Aorta (tissue), 5 donors: ENCODE measurements at regions not wholly inside any gene's neighbourhood (a gene's known extent, or its start where the extent isn't known, plus 50 kb on each side); places are given as distances from the start of the nearest gene placed in this dataset.
"Not testable (repeated sequence)": the region's sequence is repeated elsewhere in the genome, so short reads cannot be mapped to it uniquely, and the experiment has no call there.

Experiments
- ATAC-seq: fragments of 200-7000 bp; cut with Tn5 transposase; one replicate; pipeline ENCODE4 v1.9.1; 2022; ENCODE audit warnings: moderate library complexity; ENCODE audit not compliant: low FRiP score
- DNase-seq, 2 donors: peaks; one replicate each; pipeline ENCODE4 v3.0.0-alpha.2; 2020
- H3K27ac ChIP-seq, 2 donors: one replicate each; pipeline ENCODE4 v1.5.1; 2013; ENCODE audit warnings: low read length in 2 of 2, mild to moderate bottlenecking in 2 of 2, moderate library complexity in 2 of 2, control low read depth in 1 of 2, inconsistent platforms in 1 of 2, low read depth in 1 of 2
- H3K27me3 ChIP-seq, 2 donors: one replicate each; pipeline ENCODE4 v1.6.1; 2013; ENCODE audit warnings: control low read depth in 1 of 2, low read length in 1 of 2, mild to moderate bottlenecking in 1 of 2, moderate library complexity in 1 of 2; ENCODE audit not compliant: insufficient read depth in 2 of 2, control insufficient read depth in 1 of 2
- H3K36me3 ChIP-seq, 2 donors: one replicate each; pipeline ENCODE4 v1.6.1; 2013; ENCODE audit warnings: control low read depth in 1 of 2, low read length in 1 of 2, mild to moderate bottlenecking in 1 of 2; ENCODE audit not compliant: insufficient read depth in 2 of 2, control insufficient read depth in 1 of 2
- H3K4me1 ChIP-seq, 2 donors: one replicate each; pipeline ENCODE4 v1.6.1; 2013; ENCODE audit warnings: low read length in 2 of 2, control low read depth in 1 of 2, mild to moderate bottlenecking in 1 of 2, moderate library complexity in 1 of 2; ENCODE audit not compliant: insufficient read depth in 2 of 2, control insufficient read depth in 1 of 2
- H3K4me3 ChIP-seq, 2 donors: one replicate each; pipeline ENCODE4 v1.5.1; 2013; ENCODE audit warnings: low read length in 2 of 2, control low read depth in 1 of 2, mild to moderate bottlenecking in 1 of 2
- H3K9me3 ChIP-seq: one replicate; pipeline ENCODE4 v1.6.1; 2013; ENCODE audit warnings: mild to moderate bottlenecking, low read length; ENCODE audit not compliant: control insufficient read depth
- WGBS, 2 donors: extraction: QIAGEN DNeasy Blood & Tissue Kit; methylation state at CpG; one replicate each; pipeline ENCODE4 v1.1.7; 2013; 5-methylcytosine and 5-hydroxymethylcytosine counted together
- intact Hi-C, 2 donors: fragments of 100-400 bp; cut with DNase I; formaldehyde crosslinking; loops; one replicate each; pipeline versions ENCODE4 v1.14.2 to v1.15.0; 2022
- donor health status: healthy with polysubstance abuse.
- donor health status: Bipolar disorder and iron deficiency.
- donor health status: DM: no; HTN: no; CAD: no.
- donor health status: DM: no; HTN: no; CAD: no.
- donor health status: DM: yes; HTN: yes; CAD: no.

DNA sequence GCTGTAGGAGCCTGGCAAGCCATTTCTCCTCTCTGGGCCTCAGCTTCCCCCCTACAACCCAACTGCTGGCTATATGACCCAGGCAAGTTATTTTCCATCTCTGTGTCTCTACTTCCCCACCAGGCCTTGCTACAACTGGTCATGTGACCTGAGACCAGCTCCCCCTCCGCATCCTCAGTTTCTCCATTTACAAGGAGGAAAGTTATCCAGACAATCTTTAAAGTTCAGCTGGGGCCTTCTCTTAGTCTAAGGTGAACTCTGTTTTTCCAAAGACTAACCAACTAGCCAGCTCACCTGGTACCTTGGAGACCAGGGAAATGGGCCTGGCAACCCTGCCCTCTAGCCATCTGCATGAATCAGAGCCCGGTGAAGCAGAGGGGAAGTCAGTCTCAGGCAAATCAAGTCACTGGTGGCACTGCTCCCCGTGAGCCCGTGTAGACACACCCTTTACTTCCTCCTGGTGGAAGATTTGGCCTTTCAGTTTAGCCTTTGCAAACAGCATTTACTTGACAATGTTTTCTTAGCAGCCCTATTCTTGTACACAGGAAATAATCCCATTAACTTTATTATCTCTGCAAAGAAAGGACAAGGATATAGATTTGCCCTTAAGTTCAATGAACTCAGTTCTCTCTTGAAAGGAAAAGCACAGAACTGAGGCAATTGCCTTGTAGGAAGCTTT is 157.7 kb downstream of the VEGFA start:
- intact Hi-C loops = no loop called here
- Histone ChIP-seq H3K4me1 (no peaks in the 10 kb centered on the region), H3K9me3 (no peaks in the 10 kb centered on the region), H3K27me3 (no peaks in the 10 kb centered on the region), H3K27ac (no peak overlapping the region), H3K36me3 (no peaks in the 10 kb centered on the region), H3K4me3 (no peak overlapping the region)
- peak; percentile 46 to 50 for DNase-seq
- ATAC-seq = no peak
- 83 to 86% methylated on average over 4 of the region's 4 CpGs for WGBS, 2 donors

DNA sequence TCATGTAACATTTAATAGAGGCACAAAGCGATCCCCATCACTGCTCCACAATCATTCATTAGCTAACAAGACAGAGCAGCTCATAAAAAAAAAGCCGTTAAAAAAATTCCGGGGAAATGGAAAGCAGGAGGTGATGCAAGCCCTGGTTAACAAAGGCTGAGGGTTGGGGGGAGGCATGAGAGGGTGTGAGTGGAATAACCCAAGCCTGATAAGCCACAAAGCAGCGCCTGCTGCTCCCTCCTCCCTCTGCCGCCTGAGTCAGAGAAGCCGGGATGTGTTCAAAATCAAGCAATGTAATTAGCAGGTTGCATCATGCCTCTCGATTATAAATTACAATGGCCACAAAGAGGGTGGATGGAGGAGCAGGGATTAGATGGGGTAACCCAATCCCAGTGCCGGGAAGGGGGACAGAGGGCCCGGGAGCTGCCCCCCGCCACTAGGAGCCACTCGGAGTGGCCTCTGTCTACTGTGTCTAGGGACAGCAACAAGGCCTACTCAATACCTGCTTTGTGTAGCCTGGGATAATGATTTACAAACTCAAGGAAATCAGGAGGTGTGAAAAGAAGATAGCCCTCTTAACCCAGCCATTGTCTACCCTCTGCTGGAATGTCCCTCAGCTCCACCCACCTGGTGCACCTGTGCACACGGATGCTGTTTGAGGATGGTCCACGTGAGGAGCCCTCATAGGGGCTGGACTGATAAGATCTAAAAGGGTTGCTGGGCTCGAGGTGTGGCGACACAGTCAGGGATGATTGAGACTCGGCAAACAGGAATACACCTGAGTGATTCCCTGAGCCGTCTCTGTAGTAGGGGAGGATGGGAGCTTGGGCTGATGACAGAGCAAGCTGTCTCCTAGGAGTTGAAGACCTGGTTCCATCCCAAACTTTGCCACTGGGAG is 156.9 kb downstream of the VEGFA start:
- H3K36me3 ChIP-seq = no peaks in the 10 kb centered on the region
- DNase-seq (peak; percentile 44 to 62), ATAC-seq (peak; percentile 62)
- no peak overlapping the region for H3K4me3 ChIP-seq
- WGBS, 2 donors = 87% methylated on average over 17 of the region's 17 CpGs
- intact Hi-C loops = no loop called here
- no peaks in the 10 kb centered on the region for H3K9me3 ChIP-seq
- no peak overlapping the region for H3K27ac ChIP-seq
- H3K4me1 ChIP-seq = no peaks in the 10 kb centered on the region
- no peaks in the 10 kb centered on the region for H3K27me3 ChIP-seq

DNA sequence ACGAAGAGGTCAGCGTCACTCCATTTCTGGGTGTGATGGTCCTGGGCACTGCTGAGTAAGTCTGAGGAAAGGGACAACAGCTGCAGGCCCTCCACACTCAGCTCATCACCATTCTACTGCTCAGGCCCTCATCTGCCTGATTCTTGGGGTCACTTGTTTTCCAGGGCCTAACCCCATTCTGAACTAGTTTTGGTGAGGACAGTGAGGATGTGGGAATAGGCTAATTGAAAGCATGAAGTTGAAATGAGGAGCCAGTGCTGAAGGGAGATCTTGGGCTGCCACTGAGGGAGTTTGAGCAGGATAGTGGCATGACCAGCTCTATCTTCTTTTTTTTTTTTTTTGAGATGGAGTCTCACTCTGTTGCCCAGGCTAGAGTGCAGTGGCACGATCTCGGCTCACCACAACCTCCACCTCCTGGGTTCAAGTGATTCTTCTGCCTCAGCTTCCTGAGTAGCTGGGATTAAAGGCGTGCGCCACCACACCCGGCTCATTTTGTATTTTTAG is 155.7 kb downstream of the VEGFA start:
- H3K4me1 ChIP-seq, H3K9me3 ChIP-seq, H3K4me3 ChIP-seq, H3K36me3 ChIP-seq, ATAC-seq, H3K27ac ChIP-seq, intact Hi-C loops, H3K27me3 ChIP-seq: not testable (repeated sequence)
- 95 to 98% methylated on average over 7 of the region's 7 CpGs for WGBS, 2 donors
- peak in 1 of 2 donors; percentile 5 for DNase-seq

DNA sequence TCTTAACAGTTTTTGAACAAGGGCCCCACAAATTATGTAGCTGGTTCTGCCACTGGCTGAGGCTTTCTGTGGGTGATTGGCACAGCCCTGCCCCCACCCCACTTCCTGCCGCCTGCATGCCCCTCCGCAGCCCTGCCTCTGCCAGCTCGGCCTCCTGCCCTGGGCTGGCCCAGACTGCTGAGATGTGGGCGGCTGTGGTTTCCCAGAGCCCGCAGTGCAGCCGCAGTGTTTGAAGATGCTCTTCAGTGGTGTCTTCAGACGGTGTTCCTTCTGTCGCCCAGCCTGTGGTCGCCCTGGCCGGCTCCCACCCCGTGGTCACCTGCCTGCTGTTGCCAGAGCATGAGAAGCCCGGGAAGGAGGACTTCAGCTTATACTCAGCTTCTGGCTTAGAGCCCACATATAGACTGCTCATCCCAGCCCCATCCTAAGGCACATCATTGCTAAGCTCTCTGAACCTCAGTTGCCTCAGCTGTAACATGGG is 154.3 kb downstream of the VEGFA start:
- intact Hi-C loops = no loop called here
- ATAC-seq (no peak), DNase-seq (peak; percentile 62)
- Histone ChIP-seq H3K27ac (no peak overlapping the region), H3K4me3 (no peak overlapping the region), H3K4me1 (no peaks in the 10 kb centered on the region), H3K36me3 (no peaks in the 10 kb centered on the region), H3K27me3 (no peaks in the 10 kb centered on the region), H3K9me3 (no peaks in the 10 kb centered on the region)
- 10 to 17% methylated on average over 12 of the region's 12 CpGs for WGBS, 2 donors

DNA sequence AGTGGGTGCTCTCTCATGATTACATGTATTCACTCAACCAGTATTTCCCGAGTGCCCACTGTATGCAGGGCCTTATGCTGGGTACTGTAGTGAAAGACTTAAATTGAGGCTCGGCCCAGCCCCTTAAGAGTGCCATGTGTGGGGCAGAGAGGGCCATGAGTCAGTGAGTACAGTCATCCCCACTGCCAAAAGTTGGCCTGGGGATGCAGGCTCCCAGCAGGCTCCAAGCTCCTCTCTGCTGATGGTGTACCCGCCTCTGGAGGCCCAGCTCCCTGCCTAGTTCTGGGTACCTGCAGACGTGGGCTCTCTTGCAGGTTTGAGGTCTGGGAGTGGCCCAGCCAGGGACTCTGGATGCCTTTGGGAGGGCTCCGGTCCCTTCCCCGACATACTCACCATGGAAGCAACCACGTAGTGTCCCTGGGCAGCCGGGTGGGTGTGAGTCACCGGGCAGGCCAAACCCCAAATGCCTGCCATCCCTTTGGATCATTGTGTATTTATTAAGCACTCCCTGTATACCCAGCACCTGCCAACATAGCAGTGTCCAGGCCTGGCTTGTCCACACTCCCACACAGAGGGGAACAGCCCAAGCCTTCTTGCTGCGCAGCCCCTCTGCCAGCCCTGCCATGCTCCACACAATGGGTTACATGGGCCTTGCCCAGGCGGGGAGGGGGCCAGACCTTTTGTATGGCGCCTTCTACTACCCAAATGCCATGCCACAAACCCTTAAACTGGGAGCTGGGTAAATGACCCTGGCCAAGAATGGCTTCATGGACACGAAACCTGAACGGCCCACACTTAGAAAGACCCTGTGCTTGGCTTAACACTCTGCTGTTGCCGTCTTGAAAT is 153.6 kb downstream of the VEGFA start:
- Histone ChIP-seq H3K36me3 (no peaks in the 10 kb centered on the region), H3K4me1 (no peaks in the 10 kb centered on the region), H3K9me3 (no peaks in the 10 kb centered on the region), H3K27ac (no peak overlapping the region), H3K4me3 (no peak overlapping the region), H3K27me3 (no peaks in the 10 kb centered on the region)
- DNase-seq (peak; percentile 37 to 65), ATAC-seq (no peak)
- WGBS, 2 donors = 74 to 77% methylated on average over 15 of the region's 15 CpGs
- intact Hi-C loops = no loop called here

DNA sequence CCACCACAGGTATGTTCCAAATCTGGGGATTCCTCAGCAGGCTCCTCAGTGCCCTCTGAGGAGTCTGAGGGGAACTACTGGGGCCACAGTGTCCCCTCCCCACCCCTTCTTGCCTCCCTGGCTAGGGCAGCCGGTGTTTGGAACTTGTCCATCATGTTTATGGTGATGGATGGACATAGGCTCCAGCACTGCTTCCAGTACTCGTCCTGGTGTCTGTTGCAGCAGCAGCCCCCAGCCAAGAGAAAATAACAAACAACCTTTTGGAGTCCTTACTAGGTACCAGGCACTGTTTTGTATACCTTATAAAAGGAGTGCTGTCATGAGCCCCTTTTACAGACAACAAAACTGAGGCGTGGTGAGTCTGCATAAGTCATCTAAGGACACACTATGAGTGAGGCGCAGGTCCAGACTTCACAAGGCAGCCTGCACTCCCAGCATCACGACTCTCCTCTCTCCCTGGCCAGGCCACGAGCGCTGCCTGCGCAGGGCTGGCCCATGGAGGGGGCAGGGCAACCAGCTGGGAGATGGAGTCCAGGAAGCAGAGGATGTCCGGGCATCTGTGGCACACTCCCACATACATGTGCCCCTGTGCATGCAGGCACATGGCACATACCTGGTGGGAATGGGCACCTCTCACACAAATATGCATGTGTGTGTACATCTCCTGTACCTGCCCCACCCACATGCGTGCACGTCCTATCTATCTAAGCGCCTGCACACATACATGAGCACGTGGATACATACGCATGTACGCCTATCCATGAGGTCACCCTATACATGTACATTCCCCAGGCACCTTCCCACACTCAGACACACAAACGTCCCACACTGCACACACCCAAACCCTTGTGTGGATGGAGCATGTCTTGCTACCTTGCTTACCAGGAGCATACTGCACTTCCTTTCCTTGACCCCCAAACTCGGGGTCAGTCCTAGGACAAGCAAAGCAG is 152.7 kb downstream of the VEGFA start:
- H3K36me3 ChIP-seq = no peaks in the 10 kb centered on the region
- no peaks in the 10 kb centered on the region for H3K27me3 ChIP-seq
- WGBS, 2 donors = 90% methylated on average over 17 of the region's 17 CpGs
- H3K4me1 ChIP-seq = no peaks in the 10 kb centered on the region
- no peak overlapping the region for H3K4me3 ChIP-seq
- H3K9me3 ChIP-seq = no peaks in the 10 kb centered on the region
- ATAC-seq (no peak), DNase-seq (peak; percentile 30 to 52)
- intact Hi-C loops = no loop called here
- no peak overlapping the region for H3K27ac ChIP-seq

DNA sequence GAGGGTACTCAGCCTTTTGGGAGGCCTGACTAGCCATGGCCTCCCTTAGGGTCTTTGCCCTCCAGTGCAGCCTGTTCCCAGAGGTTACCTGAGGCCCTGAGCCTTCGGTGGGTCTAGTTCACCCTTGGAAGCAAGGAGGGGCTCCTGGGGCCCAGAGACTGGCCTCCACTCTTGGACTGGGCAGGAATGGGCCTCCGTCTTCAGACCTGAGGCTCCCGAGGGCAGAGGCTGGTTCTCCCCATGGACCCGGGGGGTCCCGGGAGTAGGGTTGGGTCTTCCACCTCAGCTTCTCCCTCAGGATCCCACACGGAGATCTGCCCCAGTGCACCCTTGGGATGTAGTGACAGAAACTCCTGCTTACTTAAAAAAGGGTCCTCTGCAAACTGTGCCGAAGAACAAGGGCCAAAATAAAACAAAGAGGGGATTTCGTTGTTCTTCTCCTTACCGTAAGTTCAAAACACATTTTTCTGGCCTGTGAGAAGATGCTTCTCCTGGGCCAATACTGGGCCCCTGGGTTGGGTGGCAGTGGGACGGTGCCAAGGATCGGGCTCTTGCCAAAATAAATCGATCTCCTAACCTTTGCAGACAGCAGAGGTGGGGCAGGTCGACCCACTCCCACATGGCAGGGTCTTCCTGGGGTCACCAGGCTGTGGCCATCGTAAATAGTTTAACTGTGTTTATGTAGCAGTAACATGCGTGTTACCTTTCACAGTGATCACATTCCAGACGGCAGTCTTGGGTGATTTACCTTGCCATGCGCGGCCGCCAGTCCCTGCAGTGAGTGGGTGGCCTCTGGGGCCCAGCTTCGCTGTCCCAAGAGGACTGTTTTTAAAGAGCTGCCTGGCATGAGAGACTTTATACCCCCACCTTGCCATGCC is 151.8 kb downstream of the VEGFA start:
- Histone ChIP-seq H3K27me3 (no peaks in the 10 kb centered on the region), H3K9me3 (no peaks in the 10 kb centered on the region), H3K27ac (no peak overlapping the region), H3K4me1 (no peaks in the 10 kb centered on the region), H3K4me3 (no peak overlapping the region), H3K36me3 (no peaks in the 10 kb centered on the region)
- intact Hi-C loops = no loop called here
- WGBS, 2 donors = 87 to 89% methylated on average over 20 of the region's 20 CpGs
- ATAC-seq = no peak
- DNase-seq = peak; percentile 24 to 57
